Brain pericyte (primary cell): ENCODE measurements at regions not wholly inside any gene's neighbourhood (a gene's known extent, or its start where the extent isn't known, plus 50 kb on each side); places are given as distances from the start of the nearest gene placed in this dataset.
A peak's percentile ranks its signal among the peaks of the same experiment; 100 is the strongest.

Source experiments
- DNase-seq: peaks from one replicate; pipeline ENCODE4 v3.0.0-alpha.2; 2012; ENCODE audit warnings: low read depth, low spot score

GRCh38 chr2:42935692-42936671 is 143.6 kb upstream of the HAAO start:
- DNase-seq: no peak

DNA sequence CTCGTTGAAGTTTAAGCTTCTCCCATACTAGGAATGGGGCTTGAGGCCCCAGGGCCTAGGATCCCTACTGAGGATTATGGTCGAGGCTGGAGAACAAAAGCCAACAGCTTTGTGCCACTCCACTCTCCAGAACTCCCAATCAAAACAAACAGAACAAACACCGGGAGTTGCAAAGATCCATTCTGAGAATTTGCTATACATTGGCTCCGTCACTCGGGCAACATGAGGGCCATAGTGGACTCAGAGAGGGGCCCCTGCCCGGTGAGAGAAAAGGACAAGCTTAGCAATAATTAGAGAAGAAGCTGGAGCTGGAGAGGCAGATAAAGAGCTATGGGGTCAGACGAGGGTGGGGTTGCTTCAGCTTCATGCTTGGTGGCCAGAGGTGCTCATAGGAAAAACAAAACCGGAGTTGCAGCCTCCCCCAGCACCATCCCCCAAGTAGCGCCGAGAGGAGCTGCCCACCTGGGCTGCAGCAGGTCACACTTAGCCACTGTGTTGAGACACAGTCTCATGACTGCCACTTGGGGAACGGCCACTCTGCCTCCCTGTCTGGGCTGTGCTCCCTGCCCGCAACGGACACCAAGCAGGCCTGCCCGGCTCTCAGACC is 142.3 kb upstream of the HAAO start:
- DNase-seq: no peak

DNA sequence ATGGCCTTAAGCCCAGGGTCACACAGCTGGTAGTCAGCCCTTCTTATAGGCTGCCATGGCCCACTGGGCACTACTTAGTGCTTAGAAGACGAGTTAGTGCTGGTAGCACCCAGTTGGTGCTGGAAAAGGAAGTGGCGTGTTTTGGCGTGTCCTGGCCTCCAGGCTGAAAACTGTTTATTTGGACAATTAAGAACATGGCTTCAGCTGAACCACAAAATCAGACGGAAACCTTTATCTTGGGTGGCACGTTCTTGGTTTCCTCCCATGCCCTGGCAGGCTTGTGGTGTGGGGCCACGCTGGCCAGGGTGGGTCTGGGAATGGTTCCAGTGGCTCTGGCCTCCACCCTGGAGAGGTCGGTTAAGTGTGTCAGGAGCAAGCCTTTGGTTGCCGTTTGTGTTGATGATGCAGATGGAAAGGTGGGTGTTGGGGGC is 141.5 kb upstream of the HAAO start:
- DNase-seq: no peak

DNA sequence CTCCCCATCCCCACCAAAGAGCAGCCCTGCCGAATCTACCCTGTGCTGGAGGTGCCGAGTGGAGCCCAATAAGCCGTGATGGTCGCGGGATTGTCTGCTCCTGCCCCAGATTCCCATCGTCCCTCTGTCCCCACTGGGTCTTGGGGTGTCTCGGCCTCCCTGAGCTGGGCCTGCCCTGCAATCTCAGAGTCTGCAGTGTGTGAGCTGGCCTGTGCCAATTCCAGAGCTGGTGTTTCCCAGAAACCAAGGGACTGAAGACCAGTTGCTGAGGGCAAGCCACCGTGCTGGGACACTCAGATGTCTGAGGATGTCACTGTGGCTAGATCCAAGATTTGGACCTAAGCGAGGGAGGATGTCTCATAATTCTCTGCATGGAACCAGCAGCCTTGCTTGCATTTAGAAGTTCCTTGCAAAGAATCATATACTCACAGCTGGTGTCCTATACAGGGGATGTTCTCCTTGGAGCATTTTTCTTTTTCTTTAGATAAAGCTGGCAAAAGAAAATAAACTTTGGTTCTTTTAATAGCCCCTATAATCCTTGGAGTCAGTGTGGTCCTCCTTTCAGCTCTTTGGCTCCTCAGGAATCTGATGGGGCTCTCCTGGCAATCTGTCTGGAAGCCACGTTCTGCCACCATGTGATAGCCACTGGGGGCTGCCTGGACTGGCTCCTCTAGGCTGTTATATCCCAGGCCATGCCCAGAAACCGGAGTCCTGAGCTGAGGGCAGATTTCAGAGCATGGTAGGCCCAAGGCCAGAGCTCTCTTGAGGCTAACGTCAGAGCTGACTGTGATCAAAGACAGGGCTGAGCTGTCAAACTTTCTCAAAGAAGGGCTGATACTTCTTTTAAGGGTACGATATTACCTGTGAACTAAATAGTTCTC is 140.1 kb upstream of the HAAO start:
- DNase-seq: no peak

GRCh38 chr2:42931818-42932195 is 139.4 kb upstream of the HAAO start:
- no peak for DNase-seq

GRCh38 chr2:42931146-42931817 is 138.9 kb upstream of the HAAO start:
- no peak for DNase-seq

GRCh38 chr2:42930025-42930581 is 137.7 kb upstream of the HAAO start:
- DNase-seq: peak; percentile 83

DNA sequence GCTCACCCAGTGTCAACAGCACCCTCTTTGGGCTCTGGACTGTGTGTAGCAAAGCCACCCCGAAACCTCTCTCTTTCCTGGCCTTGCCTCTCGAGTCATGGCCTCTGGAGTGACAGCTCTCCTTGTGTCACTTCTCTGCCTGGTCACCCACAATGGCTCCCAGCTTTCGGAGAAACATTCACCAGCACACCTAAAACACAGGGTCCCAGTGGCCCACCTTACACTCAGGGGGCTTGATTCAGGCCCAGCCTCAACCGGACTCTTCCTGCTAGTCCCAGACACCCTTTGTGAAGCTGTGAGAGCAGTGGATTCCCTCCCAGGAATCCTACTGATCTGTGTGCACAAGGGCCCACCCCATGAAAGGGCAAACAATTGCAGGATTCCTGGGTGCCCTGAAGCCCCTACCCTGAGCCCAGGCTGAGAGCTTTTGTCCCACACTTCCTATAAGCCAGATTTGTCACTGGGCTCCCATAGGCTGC is 137.2 kb upstream of the HAAO start:
- no peak for DNase-seq

DNA sequence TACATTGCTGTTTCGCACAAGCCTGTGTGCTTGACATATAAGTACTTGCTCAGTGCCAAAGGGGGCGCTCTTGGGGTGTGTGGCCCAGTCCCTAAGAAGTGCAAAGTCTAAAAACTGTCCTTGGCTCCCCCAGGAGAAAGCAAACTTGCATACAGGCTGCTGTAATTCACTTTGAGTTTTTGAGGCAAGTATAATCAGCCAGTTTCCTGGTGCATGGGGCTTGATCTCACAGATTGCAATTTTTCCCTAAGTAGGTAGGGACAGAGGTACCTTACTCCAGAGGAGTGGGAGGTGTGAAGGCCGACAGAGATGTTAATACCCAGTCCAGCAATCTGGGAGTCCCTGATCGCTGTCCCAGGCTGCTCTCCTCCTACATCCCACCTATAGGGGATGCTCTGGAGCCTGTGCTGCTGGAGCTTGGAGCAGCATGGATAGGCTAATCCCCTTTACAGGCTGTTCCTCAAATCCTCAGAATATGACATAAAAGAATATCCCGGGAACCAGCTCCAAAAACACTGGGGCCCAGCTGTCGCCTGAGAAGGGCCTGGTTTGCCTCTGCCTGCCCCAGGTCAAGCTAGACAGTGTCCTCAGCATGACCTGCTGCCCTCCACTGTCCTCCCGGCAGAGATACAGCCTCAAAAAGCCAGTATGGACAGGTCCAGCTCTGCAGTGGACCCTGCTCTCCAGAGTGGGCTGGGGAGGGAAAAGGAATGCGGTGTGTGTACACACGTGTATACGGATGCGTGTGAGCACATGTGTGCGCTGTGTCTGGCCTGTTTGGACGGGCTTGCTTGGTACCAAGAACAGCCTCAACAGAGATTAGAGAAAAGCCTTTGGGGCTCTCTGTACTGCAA is 136.5 kb upstream of the HAAO start:
- DNase-seq: no peak

DNA sequence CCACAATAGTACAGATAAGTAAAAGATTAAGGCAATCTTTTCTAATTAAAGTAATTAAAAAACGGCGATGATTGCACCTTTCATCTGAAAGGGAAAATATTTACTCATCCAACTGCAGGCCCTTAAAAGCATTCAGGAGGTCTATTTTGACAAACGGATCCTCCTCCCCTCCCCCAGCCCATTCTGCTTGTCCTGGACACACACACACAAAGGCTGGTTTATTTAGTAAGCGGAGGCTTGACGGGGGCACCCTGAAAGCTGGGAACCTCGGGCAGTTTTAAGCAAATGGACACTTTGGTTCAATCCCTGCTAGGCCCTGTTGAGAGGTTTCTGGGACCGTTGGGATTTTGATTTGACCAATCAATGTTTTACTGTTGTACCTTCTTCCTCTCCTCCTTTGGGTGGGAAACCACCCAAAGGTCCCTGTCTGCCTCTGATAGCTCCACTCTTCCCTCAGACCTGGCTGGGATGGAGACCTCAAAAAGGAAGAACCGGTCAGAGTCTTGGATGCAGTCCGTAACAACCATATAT is 135.8 kb upstream of the HAAO start:
- no peak for DNase-seq

DNA sequence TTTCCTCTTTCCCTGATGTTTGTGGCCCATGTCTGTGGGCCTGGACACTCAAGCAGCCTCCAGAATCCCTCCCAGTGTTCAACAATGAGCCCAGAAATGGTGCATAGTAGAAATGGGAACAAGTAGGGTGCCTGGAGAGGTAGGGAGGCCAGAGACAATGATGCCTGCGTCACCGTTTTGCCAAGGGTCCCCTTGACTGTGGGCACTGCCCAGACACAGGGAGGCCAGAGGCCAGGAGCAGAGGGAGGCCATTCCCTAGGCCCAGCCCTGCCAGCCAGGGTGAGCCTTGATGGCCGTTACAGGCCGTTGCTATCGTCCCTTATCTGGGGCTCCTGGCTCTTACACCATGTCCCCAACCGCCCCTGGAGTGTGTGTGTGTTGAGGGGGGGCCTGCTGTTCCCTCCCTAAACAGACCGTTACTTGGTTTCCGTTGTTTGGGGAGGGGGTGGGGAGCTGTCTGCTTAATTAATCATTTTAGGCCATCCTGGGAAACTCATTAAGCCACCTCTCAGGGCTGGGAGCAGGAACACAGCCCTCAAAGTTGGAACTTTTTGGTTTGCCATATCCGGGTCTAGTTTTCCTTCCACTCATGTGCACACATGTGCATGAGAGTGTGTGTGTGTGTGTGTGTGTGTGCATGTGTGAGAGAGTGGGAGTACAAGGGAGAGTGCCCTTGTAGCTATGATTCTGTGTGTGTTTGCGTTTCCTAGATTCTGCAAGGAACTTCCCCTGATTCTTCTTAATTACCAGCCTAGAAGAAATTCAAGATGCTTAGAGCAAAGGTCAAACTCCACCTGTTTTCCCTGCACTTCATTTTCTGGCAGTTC is 135.2 kb upstream of the HAAO start:
- DNase-seq: no peak

DNA sequence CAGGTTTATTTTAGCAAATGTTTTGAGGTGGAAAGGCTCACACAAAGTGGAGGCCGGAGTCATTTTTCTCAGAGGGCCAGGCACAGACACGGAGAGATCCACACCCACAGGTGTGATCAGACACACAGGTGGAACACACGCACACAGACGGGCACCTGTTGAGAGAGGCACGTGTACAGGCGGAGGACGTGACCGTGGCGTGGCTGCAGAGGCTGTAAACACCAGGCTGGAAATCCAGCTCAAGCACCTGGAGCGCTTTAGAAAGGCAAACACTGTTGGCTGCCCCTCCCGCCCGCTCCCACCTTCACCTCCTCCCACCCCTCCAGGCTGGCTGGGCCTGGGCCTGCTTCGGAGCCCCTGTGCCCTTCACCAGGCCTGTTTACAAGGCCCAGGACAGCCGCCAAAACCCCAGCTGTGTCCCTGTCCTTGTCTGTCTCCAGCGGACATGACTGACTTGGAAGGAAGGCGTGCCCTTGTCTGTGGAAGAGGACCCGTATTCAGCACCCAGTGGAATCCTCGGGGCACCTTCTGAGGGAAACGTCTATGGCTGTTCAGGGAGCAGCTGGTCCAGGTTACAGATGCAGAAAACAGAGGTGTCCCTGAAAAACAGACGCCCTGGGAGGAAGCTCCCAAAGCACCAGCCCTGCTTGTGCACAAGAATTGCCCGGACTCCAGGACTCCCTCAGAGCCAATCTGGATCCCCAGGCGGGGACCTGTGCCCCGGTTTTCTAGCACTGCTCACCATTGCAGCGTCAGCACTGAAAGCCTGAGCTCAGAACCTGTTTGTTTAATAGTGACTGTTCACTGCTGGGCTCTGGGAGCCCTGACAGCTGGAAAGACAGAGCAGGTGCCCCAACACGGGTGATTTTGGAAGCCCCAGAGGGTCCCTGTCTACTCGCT is 134.3 kb upstream of the HAAO start:
- no peak for DNase-seq

DNA sequence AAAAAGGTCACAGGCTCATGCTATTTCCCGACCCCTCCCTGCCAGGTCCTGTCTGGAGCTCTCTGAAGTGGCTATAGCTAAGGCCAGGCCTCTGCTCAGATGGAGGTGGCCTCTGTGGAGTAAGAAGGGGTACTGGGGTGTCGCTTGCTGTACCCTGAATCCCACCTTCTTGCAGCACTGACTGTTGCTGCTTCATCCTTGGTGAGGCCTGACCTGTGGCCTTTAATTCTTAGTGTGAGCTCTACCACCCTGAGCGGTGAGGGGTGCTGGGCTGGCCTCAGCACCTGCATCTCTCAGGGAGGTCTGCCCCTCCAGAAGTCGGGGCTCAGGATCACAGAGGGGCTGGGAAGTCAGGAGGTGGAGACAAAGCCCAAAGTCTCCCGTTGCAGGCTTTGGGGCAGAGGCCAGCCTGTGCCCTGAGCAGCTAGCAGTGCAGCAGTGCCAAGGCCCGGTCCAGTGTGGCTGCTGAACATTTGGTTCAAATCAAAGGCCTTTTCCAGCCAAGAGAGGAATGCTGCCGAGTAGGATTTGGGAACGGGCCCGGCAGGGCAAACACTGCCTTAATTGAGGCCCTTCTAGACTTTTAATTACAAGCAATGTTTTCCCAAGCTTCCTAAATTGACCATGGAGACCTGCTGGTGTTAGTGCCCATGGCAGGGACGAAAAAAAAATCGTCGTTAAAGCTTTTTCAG is 133.5 kb upstream of the HAAO start:
- DNase-seq: no peak

DNA sequence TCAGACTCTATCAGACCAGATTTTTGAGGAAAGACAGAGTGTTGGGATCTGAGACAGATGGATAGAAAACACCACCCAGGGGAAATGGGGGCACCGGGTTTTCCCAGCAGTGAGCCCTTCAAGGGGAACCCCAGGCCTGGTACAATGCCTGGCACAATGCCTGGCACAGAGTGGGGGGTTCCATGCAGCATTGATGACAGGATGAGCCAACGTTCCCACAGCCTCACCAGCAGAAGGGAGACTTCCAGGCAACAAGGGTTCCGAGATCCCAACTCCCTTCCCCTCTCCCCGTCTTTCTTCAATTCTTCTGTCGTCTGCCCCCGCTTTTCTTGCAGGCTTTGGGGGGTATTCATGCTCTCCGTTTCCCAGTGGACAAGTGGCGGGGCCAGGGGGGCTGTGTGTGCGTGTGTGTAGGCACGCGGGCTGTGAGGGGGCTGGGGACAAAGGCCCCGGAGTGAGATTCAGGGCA is 132.1 kb upstream of the HAAO start:
- DNase-seq: no peak

GRCh38 chr2:42923580-42924417 is 131.4 kb upstream of the HAAO start:
- DNase-seq: no peak
